Thyroid gland (tissue), 4 donors: ENCODE measurements at regions not wholly inside any gene's neighbourhood (a gene's known extent, or its start where the extent isn't known, plus 50 kb on each side); places are given as distances from the start of the nearest gene placed in this dataset.

Source experiments
- DNase-seq, 2 donors: peaks; one replicate each; pipeline ENCODE4 v3.0.0-alpha.2; 2019
- H3K27ac ChIP-seq, 3 donors: fragments of 200-600 bp; sonication (generic); 1 replicate in 2 of 3; 2 replicates in 1 of 3; pipeline ENCODE4 v1.5.1; 2016 to 2019; ENCODE audit warnings: mild to moderate bottlenecking in 1 of 3, moderate library complexity in 1 of 3
- H3K27me3 ChIP-seq: fragments of 200-600 bp; sonication (generic); one replicate; pipeline ENCODE4 v1.5.1; 2019
- H3K36me3 ChIP-seq, 2 donors: fragments of 200-600 bp; sonication (generic); one replicate each; pipeline ENCODE4 v1.5.1; 2016 to 2019
- H3K4me1 ChIP-seq, 2 donors: fragments of 200-600 bp; sonication (generic); one replicate each; pipeline ENCODE4 v1.5.1; 2017 to 2019
- H3K4me3 ChIP-seq, 3 donors: fragments of 200-600 bp; sonication (generic); replicated peaks in 1 of 3; 1 replicate in 2 of 3; 2 replicates in 1 of 3; pipeline ENCODE4 v1.5.1; 2016; ENCODE audit warnings: mild to moderate bottlenecking in 1 of 3
- H3K9me3 ChIP-seq: fragments of 200-600 bp; sonication (generic); one replicate; pipeline ENCODE4 v1.5.1; 2017
- POLR2A ChIP-seq, 2 donors: fragments of 450-650 bp; IDR thresholded peaks; one replicate each; pipeline ENCODE4 v1.6.1; 2017; ENCODE audit warnings: antibody characterized with exemption in 2 of 2, mild to moderate bottlenecking in 2 of 2, moderate library complexity in 1 of 2
- WGBS, 2 donors: methylation state at CpG; one replicate each; pipeline ENCODE4 v1.1.5; 2017; 5-methylcytosine and 5-hydroxymethylcytosine counted together
- intact Hi-C: fragments of 100-400 bp; cut with DNase I; formaldehyde crosslinking; loops from one replicate; pipeline ENCODE4 v1.15.1; 2023
- TF ChIP-seq, protein P1 (sequence below), 6 experiments: fragments of 200-600 bp in 3 of 6; fragments of 450-650 bp in 3 of 6; sonication (generic) in 3 of 6; IDR thresholded peaks; one replicate each; pipeline ENCODE4 v1.5.1; 2016 to 2019; ENCODE audit warnings: antibody characterized with exemption in 6 of 6, mild to moderate bottlenecking in 2 of 6, inconsistent platforms in 1 of 6, moderate library complexity in 1 of 6

DNA sequence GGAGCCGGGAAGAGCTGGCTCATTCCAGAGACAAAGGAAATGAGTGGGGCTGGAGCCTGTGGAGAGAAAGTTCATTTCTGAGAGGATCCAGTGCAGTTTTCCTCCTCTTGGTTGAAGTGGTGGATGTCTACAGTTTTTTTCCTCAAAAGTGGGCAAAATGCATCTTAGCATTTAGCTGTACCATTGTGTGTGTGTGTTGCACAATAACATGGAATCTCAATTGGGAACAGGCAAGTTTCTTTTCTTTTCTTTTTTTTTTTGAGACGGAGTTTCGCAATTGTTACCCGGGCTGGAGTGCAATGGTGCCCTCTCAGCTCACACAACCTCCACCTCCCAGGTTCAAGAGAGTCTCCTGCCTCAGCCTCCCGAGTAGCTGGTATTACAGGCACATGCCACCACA, 101.5 kb upstream of the UBE2E1 start:
- intact Hi-C loops = no loop called here
- H3K9me3 ChIP-seq = no peaks in the 10 kb centered on the region
- H3K36me3 ChIP-seq = no peaks in the 10 kb centered on the region
- DNase-seq = no peak
- H3K4me1 ChIP-seq = no peaks in the 10 kb centered on the region
- TF ChIP-seq POLR2A (IDR thresholded peaks at IDR 0.05) = no peak
- TF ChIP-seq, protein P1, sequence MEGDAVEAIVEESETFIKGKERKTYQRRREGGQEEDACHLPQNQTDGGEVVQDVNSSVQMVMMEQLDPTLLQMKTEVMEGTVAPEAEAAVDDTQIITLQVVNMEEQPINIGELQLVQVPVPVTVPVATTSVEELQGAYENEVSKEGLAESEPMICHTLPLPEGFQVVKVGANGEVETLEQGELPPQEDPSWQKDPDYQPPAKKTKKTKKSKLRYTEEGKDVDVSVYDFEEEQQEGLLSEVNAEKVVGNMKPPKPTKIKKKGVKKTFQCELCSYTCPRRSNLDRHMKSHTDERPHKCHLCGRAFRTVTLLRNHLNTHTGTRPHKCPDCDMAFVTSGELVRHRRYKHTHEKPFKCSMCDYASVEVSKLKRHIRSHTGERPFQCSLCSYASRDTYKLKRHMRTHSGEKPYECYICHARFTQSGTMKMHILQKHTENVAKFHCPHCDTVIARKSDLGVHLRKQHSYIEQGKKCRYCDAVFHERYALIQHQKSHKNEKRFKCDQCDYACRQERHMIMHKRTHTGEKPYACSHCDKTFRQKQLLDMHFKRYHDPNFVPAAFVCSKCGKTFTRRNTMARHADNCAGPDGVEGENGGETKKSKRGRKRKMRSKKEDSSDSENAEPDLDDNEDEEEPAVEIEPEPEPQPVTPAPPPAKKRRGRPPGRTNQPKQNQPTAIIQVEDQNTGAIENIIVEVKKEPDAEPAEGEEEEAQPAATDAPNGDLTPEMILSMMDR (IDR thresholded peaks at IDR 0.05) = no peak
- no peak overlapping the region for H3K27ac ChIP-seq
- WGBS, 2 donors = 72 to 82% methylated on average over 5 of the region's 5 CpGs
- H3K27me3 ChIP-seq = no peaks in the 10 kb centered on the region
- no peak overlapping the region for H3K4me3 ChIP-seq

DNA sequence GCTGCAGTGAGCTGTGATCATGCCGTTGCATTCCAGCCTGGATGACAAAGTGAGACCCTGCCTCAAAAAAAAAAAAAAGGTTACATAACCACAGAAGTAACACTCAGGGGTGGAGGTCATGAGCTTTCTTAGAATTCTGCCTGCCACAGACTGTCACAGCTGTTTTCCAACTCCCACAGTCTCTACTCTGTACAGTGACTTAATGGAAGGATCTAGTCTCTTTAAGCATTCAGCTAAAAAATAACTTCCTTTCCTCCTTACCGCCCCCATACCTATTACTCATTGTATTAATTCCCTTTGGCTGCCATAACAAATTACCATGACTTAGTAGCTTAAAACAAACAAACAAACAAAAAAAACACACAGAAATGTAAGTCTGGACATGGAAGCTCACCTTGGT, 99.6 kb upstream of the UBE2E1 start:
- TF ChIP-seq, protein P1 (IDR thresholded peaks at IDR 0.05) = no peak
- no peak for TF ChIP-seq POLR2A (IDR thresholded peaks at IDR 0.05)
- DNase-seq = no peak
- no peaks in the 10 kb centered on the region for H3K4me1 ChIP-seq
- intact Hi-C loops = no loop called here
- H3K4me3 ChIP-seq = no peak overlapping the region
- H3K27me3 ChIP-seq = no peaks in the 10 kb centered on the region
- 56 to 81% methylated on average over 2 of the region's 2 CpGs for WGBS, 2 donors
- no peak overlapping the region for H3K27ac ChIP-seq
- H3K36me3 ChIP-seq = no peaks in the 10 kb centered on the region
- no peaks in the 10 kb centered on the region for H3K9me3 ChIP-seq

DNA sequence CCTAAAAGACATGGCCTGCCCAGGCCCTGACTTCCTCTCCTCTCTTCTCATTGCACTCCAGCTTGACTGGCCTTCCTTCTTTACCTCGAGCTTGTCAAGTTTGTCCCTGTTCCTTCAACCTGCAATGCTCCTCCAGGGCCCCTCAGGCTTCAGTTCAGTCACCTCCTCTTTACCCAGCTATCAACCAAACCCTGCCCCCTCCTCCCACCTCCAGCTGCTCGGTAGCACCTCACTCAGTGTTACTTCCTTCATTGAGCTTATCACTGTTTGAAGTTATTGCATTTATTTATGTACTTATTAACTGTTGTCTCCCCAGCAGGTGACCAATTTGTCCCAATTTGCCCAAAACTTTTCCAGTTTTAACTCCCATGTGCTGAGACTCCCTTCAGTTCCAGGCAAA, 95.8 kb upstream of the UBE2E1 start:
- H3K27ac ChIP-seq = no peak overlapping the region
- TF ChIP-seq, protein P1 (IDR thresholded peaks at IDR 0.05) = no peak
- TF ChIP-seq POLR2A (IDR thresholded peaks at IDR 0.05) = no peak
- intact Hi-C loops = no loop called here
- no peaks in the 10 kb centered on the region for H3K27me3 ChIP-seq
- 51 to 52% methylated on average over 2 of the region's 2 CpGs for WGBS, 2 donors
- no peaks in the 10 kb centered on the region for H3K36me3 ChIP-seq
- H3K9me3 ChIP-seq = no peaks in the 10 kb centered on the region
- peaks cover 0 to 11% of the 10 kb centered on the region in 2 donors for H3K4me1 ChIP-seq
- no peak overlapping the region for H3K4me3 ChIP-seq
- DNase-seq = no peak

DNA sequence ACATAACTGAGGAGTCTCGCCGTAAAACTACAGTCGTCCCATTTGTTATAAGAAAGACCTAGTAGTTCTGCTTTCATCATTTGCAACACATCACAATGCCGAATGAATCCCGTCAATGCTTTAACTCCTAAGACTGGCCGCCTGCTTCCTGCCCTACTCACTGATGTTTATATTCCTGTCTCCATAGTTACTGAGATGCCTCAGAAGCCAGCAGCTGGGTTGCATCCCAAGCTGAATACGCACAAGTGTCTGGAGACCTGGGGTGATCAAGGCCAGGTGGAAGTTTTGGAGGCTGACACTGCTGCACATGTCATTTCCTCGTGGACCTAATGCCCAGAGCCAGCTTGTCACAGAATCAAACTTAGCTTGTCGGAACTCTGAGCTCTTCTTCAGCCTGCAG, 95.2 kb upstream of the UBE2E1 start:
- intact Hi-C loops = no loop called here
- WGBS, 2 donors = 74 to 83% methylated on average over 9 of the region's 9 CpGs
- no peak overlapping the region for H3K27ac ChIP-seq

DNA sequence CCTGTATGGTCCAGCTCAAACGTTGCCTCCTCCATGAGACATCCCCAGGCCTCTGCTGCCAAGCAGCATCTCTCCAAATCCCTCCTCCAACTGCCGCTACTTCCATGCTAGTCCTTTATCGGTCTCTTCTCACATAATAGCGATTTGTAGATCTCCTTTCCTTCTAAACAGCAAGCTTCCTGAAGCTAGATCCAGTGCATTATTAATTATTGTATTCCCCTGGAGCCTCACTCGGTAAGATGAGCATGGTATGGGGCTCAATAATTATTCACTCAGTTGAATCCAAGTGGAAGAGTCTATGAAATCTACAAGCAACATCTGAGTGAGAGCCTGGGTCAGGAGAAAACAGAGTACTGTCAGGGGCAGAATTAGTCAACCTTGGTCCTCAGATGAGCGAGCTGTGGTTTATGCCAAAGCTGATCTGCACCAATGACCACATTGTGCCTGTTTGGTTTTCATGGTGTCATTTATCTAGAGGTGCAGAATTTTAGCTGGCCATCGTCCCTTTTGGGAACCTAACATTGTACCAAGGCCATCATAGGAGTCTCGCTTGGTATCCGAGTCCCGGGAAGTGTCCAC, 93.8 kb upstream of the UBE2E1 start:
- H3K9me3 ChIP-seq = no peaks in the 10 kb centered on the region
- DNase-seq = no peak
- intact Hi-C loops = no loop called here
- no peaks in the 10 kb centered on the region for H3K36me3 ChIP-seq
- no peak overlapping the region for H3K4me3 ChIP-seq
- H3K4me1 ChIP-seq = peaks cover 0 to 11% of the 10 kb centered on the region in 2 donors
- peak overlapping the region in 1 of 3 donors; percentile 10 for H3K27ac ChIP-seq
- 82 to 84% methylated on average over 10 of the region's 10 CpGs for WGBS, 2 donors
- H3K27me3 ChIP-seq = no peaks in the 10 kb centered on the region
- TF ChIP-seq, protein P1 (IDR thresholded peaks at IDR 0.05) = no peak
- no peak for TF ChIP-seq POLR2A (IDR thresholded peaks at IDR 0.05)

More for the DNA sequence above, 95.2 kb upstream of the UBE2E1 start:
- no peak for DNase-seq
- H3K4me1 ChIP-seq = peaks cover 0 to 11% of the 10 kb centered on the region in 2 donors
- no peaks in the 10 kb centered on the region for H3K27me3 ChIP-seq
- H3K4me3 ChIP-seq = no peak overlapping the region
- TF ChIP-seq, protein P1 (IDR thresholded peaks at IDR 0.05) = no peak
- TF ChIP-seq POLR2A (IDR thresholded peaks at IDR 0.05) = no peak
- no peaks in the 10 kb centered on the region for H3K36me3 ChIP-seq
- no peaks in the 10 kb centered on the region for H3K9me3 ChIP-seq
